ENCODE measurements at regions not wholly inside any gene's neighbourhood (a gene's known extent, or its start where the extent isn't known, plus 50 kb on each side); places are given as distances from the start of the nearest gene placed in this dataset.

- TF ChIP-seq HMGXB4 (CRISPR knock-in tag; IDR thresholded peaks at IDR 0.05; ENCODE audit: borderline replicate concordance in 1 of 2, low read depth in 1 of 2) (no peak), ZNF333 (CRISPR knock-in tag; IDR thresholded peaks at IDR 0.05; ENCODE audit: borderline replicate concordance) (no peak), RORA (CRISPR knock-in tag; IDR thresholded peaks at IDR 0.05) (no peak), ESRRA (CRISPR knock-in tag; IDR thresholded peaks at IDR 0.05; ENCODE audit: low read depth) (no peak)
Observed at GRCh38 chr4:22874334-22874912, 181.7 kb downstream of the GBA3 start (continued).

GRCh38 chr4:22873899-22874298 lies 181.2 kb downstream of the GBA3 start:
- no peaks in the 10 kb centered on the region for H3K9me3 ChIP-seq (ENCODE audit: low read length)
- ChIA-PET CTCF (ENCODE audit: low intra/inter-chr PET ratio, low total read pairs) (no interaction called here), POLR2A (no interaction called here)
- WGBS (ENCODE audit: low lambda C conversion rate), result 1% methylated on average over 3 of the region's 3 CpGs
- BruUV-seq (replicated peaks), result no TSS peak
- no peak for TF ChIP-seq MIXL1 (CRISPR knock-in tag; IDR thresholded peaks at IDR 0.05)
- no peak for TF ChIP-seq SMAD3 (CRISPR knock-in tag; IDR thresholded peaks at IDR 0.05)
- TF ChIP-seq TMF1 (CRISPR knock-in tag; IDR thresholded peaks at IDR 0.05; ENCODE audit: low read depth), result no peak
- TF ChIP-seq HMGXB4 (CRISPR knock-in tag; IDR thresholded peaks at IDR 0.05; ENCODE audit: borderline replicate concordance in 1 of 2, low read depth in 1 of 2), result no peak
- TF ChIP-seq ZNF572 (CRISPR knock-in tag; IDR thresholded peaks at IDR 0.05), result no peak
- TF ChIP-seq BRD4 (CRISPR knock-in tag; IDR thresholded peaks at IDR 0.05), result no peak
- no peaks in the 10 kb centered on the region; a peak in 1 of 5 replicates for H3K27me3 ChIP-seq (ENCODE audit: control insufficient read depth in 1 of 2, insufficient read depth in 2 of 2, low read length in 2 of 2)
- H3K9ac ChIP-seq (ENCODE audit: insufficient read depth, low read depth, low read length), result no peak overlapping the region
- H4K20me1 ChIP-seq (ENCODE audit: insufficient read depth, low read length), result no peaks in the 10 kb centered on the region
- FAIRE-seq (no peak), DNase-seq (ENCODE audit: low spot score) (no peak), ATAC-seq (no peak)
- no peak overlapping the region for H3K4me2 ChIP-seq (ENCODE audit: low read depth, low read length)
- H2AFZ ChIP-seq (ENCODE audit: low read length), result no peak overlapping the region
- H3K4me3 ChIP-seq (replicated peaks in 1 of 3; ENCODE audit: insufficient read depth in 1 of 3, low read depth in 2 of 3, low read length in 3 of 3), result no peak overlapping the region
- intact Hi-C loops (cut with micrococcal nuclease; ENCODE audit: unreplicated experiment), result no loop called here
- in situ Hi-C loops (cut with HindIII; ENCODE audit: extremely low pct_ligation_motif_present, low pct_unique_long_range_greater_than_20kb), result no loop called here
- H3K79me2 ChIP-seq (ENCODE audit: insufficient read depth, low read length), result no peaks in the 10 kb centered on the region
- no peaks in the 10 kb centered on the region for H3K4me1 ChIP-seq (ENCODE audit: insufficient read depth, low read length)
- H3K36me3 ChIP-seq (replicated peaks in 1 of 2; ENCODE audit: control insufficient read depth in 1 of 2, insufficient read depth in 2 of 2, low read length in 2 of 2), result no peaks in the 10 kb centered on the region
- H3K27ac ChIP-seq (ENCODE audit: extremely low read length, insufficient read depth, low read length), result no peak overlapping the region

Data from HepG2 (cell line).